HEK293T (cell line): ENCODE measurements at regions not wholly inside any gene's neighbourhood (a gene's known extent, or its start where the extent isn't known, plus 50 kb on each side); places are given as distances from the start of the nearest gene placed in this dataset.
"Not testable (repeated sequence)": the region's sequence is repeated elsewhere in the genome, so short reads cannot be mapped to it uniquely, and the experiment has no call there.

ENCODE experiments used
- CTCF ChIA-PET: fragments of 350-600 bp; formaldehyde crosslinking; extraction: SDS; loops from one replicate; lab custom pipeline; 2021; ENCODE audit warnings: antibody characterized with exemption, inconsistent platforms; lab: Yijun Ruan, JAX
- POLR2A ChIA-PET: fragments of 350-600 bp; formaldehyde crosslinking; extraction: SDS; loops from one replicate; lab custom pipeline; 2020; ENCODE audit warnings: antibody characterized with exemption, inconsistent platforms; lab: Yijun Ruan, JAX
- DNase-seq: peaks from one replicate; pipeline ENCODE4 v3.0.0; 2012; ENCODE audit warnings: mixed read lengths; ENCODE audit errors: extremely low spot score
- ARNT ChIP-seq: fragments of 450-650 bp; IDR thresholded peaks from 2 replicates; pipeline ENCODE4 v1.6.1; 2017; ENCODE audit warnings: mild to moderate bottlenecking
- BHLHE40 ChIP-seq: fragments of 450-650 bp; IDR thresholded peaks from 2 replicates; pipeline ENCODE4 v1.6.1; 2016; ENCODE audit warnings: mild to moderate bottlenecking, moderate library complexity, borderline replicate concordance
- CTBP1 ChIP-seq: fragments of 450-650 bp; IDR thresholded peaks from 2 replicates; pipeline ENCODE4 v1.6.1; 2016; ENCODE audit warnings: borderline replicate concordance
- ELF4 ChIP-seq: fragments of 450-650 bp; IDR thresholded peaks from 2 replicates; pipeline ENCODE4 v1.6.1; 2017; ENCODE audit warnings: antibody characterized with exemption
- FOXA1 ChIP-seq: fragments of 450-650 bp; IDR thresholded peaks from 2 replicates; pipeline ENCODE4 v1.6.1; 2016; ENCODE audit warnings: mild to moderate bottlenecking
- FOXK2 ChIP-seq: fragments of 450-650 bp; IDR thresholded peaks from 2 replicates; pipeline ENCODE4 v1.6.1; 2016; ENCODE audit warnings: mild to moderate bottlenecking
- FOXM1 ChIP-seq: fragments of 450-650 bp; IDR thresholded peaks from 2 replicates; pipeline ENCODE4 v1.6.1; 2017; ENCODE audit warnings: mild to moderate bottlenecking, borderline replicate concordance
- HDGF ChIP-seq: fragments of 450-650 bp; IDR thresholded peaks from 2 replicates; pipeline ENCODE4 v1.6.1; 2017; ENCODE audit warnings: antibody characterized with exemption, borderline replicate concordance
- L3MBTL2 ChIP-seq: fragments of 450-650 bp; conservative IDR thresholded peaks from 2 replicates; pipeline ENCODE4 v1.6.1; 2016; ENCODE audit warnings: mild to moderate bottlenecking
- LEF1 ChIP-seq: fragments of 450-650 bp; IDR thresholded peaks from 2 replicates; pipeline ENCODE4 v1.6.1; 2017; ENCODE audit warnings: mild to moderate bottlenecking, borderline replicate concordance
- NFRKB ChIP-seq: fragments of 450-650 bp; IDR thresholded peaks from 2 replicates; pipeline ENCODE4 v1.6.1; 2016; ENCODE audit warnings: mild to moderate bottlenecking, moderate library complexity
- PKNOX1 ChIP-seq: fragments of 450-650 bp; IDR thresholded peaks from 2 replicates; pipeline ENCODE4 v1.6.1; 2016
- SP1 ChIP-seq: fragments of 450-650 bp; IDR thresholded peaks from 2 replicates; pipeline ENCODE4 v1.6.1; 2017
- SUZ12 ChIP-seq: fragments of 450-650 bp; IDR thresholded peaks from 2 replicates; pipeline ENCODE4 v1.6.1; 2016; ENCODE audit warnings: mild to moderate bottlenecking
- TARDBP ChIP-seq: fragments of 450-650 bp; IDR thresholded peaks from 2 replicates; pipeline ENCODE4 v1.6.1; 2016
- ZNF384 ChIP-seq: fragments of 450-650 bp; IDR thresholded peaks from 2 replicates; pipeline ENCODE4 v1.6.1; 2016

DNA sequence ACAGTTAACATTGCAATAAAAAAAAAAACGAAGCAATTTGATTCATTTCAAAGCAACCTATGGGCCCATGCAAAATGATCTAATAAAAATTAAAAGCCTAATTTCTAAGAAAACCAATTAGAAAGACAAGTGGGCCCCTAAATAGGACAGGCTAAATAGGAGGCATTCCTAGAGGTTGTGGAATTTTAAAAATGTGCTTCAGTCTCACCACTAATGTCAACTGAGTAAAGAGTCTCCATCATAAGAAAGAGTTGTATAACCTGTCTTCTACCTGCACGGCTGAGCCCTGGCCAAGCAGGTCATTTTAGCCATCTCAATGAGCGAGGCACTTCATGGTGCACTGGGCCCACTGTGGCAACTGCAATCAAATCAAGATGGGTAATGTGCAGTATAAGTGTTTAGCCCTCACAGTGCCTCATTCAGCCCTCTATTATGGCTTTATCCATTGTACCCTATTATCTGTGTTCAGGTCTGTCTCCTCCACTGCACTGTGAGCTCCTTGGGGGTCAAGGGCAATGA is 76.4 kb downstream of the PRSS23 start:
- CTCF ChIA-PET, result no interaction called here
- POLR2A ChIA-PET, result no interaction called here
- TF ChIP-seq ARNT (no peak), NFRKB (no peak), SUZ12 (no peak), CTBP1 (no peak), LEF1 (no peak), PKNOX1 (no peak), TARDBP (no peak), SP1 (no peak)
- DNase-seq, result no peak

DNA sequence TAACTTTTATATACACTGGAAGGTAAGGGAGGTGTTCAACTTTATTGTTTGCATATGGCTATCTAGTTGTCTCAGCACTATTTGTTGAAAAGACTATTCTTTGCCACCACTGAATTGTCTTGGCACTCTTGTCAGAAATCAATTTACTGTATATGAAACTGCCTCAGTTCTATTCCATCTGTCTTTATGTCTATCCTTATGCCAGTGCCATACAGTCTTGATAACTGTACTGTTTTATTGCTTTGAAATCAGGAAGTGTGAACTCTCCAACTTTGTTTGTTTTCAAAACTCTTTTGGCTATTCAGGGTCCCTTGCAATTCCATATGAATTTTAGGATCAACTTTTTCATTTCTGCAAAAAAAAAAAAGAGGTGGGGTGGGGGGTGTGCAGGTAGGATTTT is 77.2 kb downstream of the PRSS23 start:
- CTCF ChIA-PET, result no interaction called here
- no peak for TF ChIP-seq ZNF384
- TF ChIP-seq ARNT, result no peak
- no peak for TF ChIP-seq SUZ12
- POLR2A ChIA-PET, result no interaction called here
- no peak for DNase-seq

GRCh38 chr11:86879241-86879640 is 76.0 kb downstream of the FZD4 start:
- CTCF ChIA-PET, POLR2A ChIA-PET: not testable (repeated sequence)

DNA sequence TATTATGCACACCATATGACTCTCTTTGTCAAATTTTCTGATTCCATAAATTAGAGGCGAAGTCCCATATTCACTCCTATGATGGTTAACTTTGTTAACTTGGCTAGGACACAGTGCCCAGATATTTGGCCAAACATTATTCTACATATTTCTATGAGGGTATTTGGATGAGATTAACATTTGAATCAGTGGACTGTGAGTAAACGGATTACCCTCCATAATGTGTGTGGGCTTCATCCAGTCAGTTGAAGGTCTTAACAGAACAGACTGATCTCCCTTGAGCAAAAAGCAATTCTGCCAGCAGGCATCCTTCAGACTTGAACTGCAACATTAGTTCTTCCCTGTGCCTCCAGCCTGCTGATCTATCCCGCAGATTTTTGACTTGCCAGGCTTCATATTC is 69.9 kb downstream of the FZD4 start:
- CTCF ChIA-PET, result no interaction called here
- DNase-seq, result no peak
- POLR2A ChIA-PET, result no interaction called here
- no peak for TF ChIP-seq FOXM1
- no peak for TF ChIP-seq ZNF384
- no peak for TF ChIP-seq LEF1
- TF ChIP-seq PKNOX1, result no peak
- no peak for TF ChIP-seq CTBP1
- no peak for TF ChIP-seq NFRKB
- TF ChIP-seq ARNT, result no peak
- TF ChIP-seq HDGF, result no peak
- TF ChIP-seq FOXK2, result no peak
- no peak for TF ChIP-seq ELF4
- TF ChIP-seq SP1, result no peak
- no peak for TF ChIP-seq SUZ12
- TF ChIP-seq L3MBTL2, result no peak
- no peak for TF ChIP-seq BHLHE40
- no peak for TF ChIP-seq FOXA1
- TF ChIP-seq TARDBP, result no peak

More at GRCh38 chr11:86879241-86879640, 76.0 kb downstream of the FZD4 start:
- DNase-seq, result not testable (repeated sequence)

DNA sequence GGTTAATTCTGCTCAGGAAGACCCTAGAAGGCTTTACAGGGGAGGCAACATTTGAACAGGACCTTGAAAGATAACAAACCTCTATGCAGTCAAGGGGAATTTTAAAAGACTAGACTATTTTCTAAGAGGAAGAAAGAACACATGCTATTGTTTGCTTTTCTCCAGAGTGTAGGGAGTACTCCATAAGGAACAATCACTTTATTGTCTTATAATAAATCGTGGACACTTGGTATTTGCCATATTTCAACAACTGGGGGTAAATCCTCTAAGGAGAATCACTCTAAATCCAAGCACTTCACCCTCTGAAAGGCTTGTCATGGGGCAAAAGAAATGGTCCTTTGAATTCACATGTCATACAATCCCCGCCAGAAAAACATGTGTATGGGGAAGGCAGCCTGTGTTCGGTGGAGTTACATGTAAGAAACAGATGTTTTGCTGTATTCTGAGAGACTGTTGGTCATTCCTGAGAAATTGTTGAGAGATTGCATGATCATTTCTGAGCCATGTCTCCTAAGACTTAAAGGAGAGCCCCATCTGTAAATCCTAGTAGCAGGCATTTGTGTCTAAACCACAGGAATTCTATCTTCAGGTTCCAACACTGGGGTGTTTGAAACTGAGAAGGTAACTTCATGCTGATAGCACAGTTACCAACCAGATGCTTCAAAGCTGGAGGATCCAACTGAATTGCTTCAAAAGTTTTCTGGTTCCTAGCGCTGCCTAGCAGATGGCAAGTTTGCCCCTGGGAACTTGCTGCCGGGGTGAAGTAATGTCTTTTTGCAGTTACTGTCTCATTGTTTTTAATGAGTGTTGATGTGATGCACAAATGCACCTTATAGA is 66.8 kb downstream of the FZD4 start:
- ChIA-PET POLR2A (no interaction called here), CTCF (no interaction called here)
- TF ChIP-seq NFRKB (no peak), ARNT (no peak), TARDBP (no peak), FOXA1 (no peak), SP1 (no peak)
- no peak for DNase-seq

- CTCF ChIA-PET, result no interaction called here
Measured at GRCh38 chr11:86889001-86889341, 66.2 kb downstream of the FZD4 start.

More at GRCh38 chr11:86889001-86889341, 66.2 kb downstream of the FZD4 start:
- DNase-seq, result no peak
- TF ChIP-seq ELF4, result no peak
- no peak for TF ChIP-seq TARDBP
- no peak for TF ChIP-seq ZNF384
- no peak for TF ChIP-seq HDGF
- no peak for TF ChIP-seq BHLHE40
- no peak for TF ChIP-seq SUZ12
- no peak for TF ChIP-seq LEF1
- no peak for TF ChIP-seq FOXM1
- no peak for TF ChIP-seq FOXK2
- no peak for TF ChIP-seq SP1
- TF ChIP-seq ARNT, result no peak
- no peak for TF ChIP-seq NFRKB
- TF ChIP-seq PKNOX1, result no peak
- no peak for TF ChIP-seq L3MBTL2
- no peak for TF ChIP-seq CTBP1
- no peak for TF ChIP-seq FOXA1
- POLR2A ChIA-PET, result no interaction called here
